Endothelial cell (in vitro differentiated cells): ENCODE measurements at regions not wholly inside any gene's neighbourhood (a gene's known extent, or its start where the extent isn't known, plus 50 kb on each side); places are given as distances from the start of the nearest gene placed in this dataset.

ENCODE experiments used
- DNase-seq: peaks from one replicate; pipeline ENCODE4 v3.0.0; 2021; ENCODE audit warnings: low spot score
- H3K27ac Mint-ChIP-seq: one replicate; pipeline ENCODE4 v1.8.0; 2021; ENCODE audit warnings: mixed read lengths, inconsistent platforms; ENCODE audit not compliant: unreplicated experiment
- H3K27me3 Mint-ChIP-seq: one replicate; pipeline ENCODE4 v1.8.0; 2021; ENCODE audit warnings: mild to moderate bottlenecking, moderate library complexity, mixed read lengths, inconsistent platforms; ENCODE audit not compliant: unreplicated experiment
- H3K36me3 Mint-ChIP-seq: one replicate; pipeline ENCODE4 v1.8.0; 2021; ENCODE audit warnings: mild to moderate bottlenecking, low read depth, mixed read lengths, inconsistent platforms; ENCODE audit not compliant: unreplicated experiment
- H3K4me1 Mint-ChIP-seq: one replicate; pipeline ENCODE4 v1.8.0; 2021; ENCODE audit warnings: mild to moderate bottlenecking, mixed read lengths, inconsistent platforms; ENCODE audit not compliant: unreplicated experiment
- H3K4me3 Mint-ChIP-seq: one replicate; pipeline ENCODE4 v1.8.0; 2021; ENCODE audit warnings: mild to moderate bottlenecking, mixed read lengths, inconsistent platforms; ENCODE audit not compliant: unreplicated experiment
- H3K9me3 Mint-ChIP-seq: one replicate; pipeline ENCODE4 v1.8.0; 2021; ENCODE audit warnings: mixed read lengths, inconsistent platforms; ENCODE audit not compliant: unreplicated experiment
- CTCF ChIP-seq: fragments of 200-600 bp; sonication (generic); IDR thresholded peaks from one replicate; pipeline ENCODE4 v1.5.0; 2021; ENCODE audit warnings: antibody characterized with exemption; ENCODE audit not compliant: unreplicated experiment

- Mint-ChIP-seq H3K4me1 (peaks cover 30% of the 10 kb centered on the region), H3K4me3 (no peak overlapping the region), H3K27me3 (no peaks in the 10 kb centered on the region), H3K27ac (peak overlapping the region; percentile 46), H3K9me3 (no peaks in the 10 kb centered on the region), H3K36me3 (no peaks in the 10 kb centered on the region)
- DNase-seq: no peak
- TF ChIP-seq CTCF: no peak
These were observed 137.4 kb downstream of the BACH1 start for GRCh38 chr21:29436143-29436542.

GRCh38 chr21:29436650-29437049 lies 137.9 kb downstream of the BACH1 start:
- Mint-ChIP-seq H3K4me1 (peaks cover 30% of the 10 kb centered on the region), H3K27ac (peak overlapping the region; percentile 46), H3K9me3 (no peaks in the 10 kb centered on the region), H3K4me3 (no peak overlapping the region), H3K36me3 (no peaks in the 10 kb centered on the region), H3K27me3 (no peaks in the 10 kb centered on the region)
- no peak for DNase-seq
- no peak for TF ChIP-seq CTCF

- Mint-ChIP-seq H3K27me3 (no peaks in the 10 kb centered on the region), H3K4me3 (no peak overlapping the region), H3K27ac (no peak overlapping the region), H3K4me1 (peaks cover 10% of the 10 kb centered on the region), H3K36me3 (no peaks in the 10 kb centered on the region), H3K9me3 (no peaks in the 10 kb centered on the region)
- DNase-seq: no peak
- TF ChIP-seq CTCF: no peak
These were observed 142.9 kb downstream of the BACH1 start for GRCh38 chr21:29441651-29442050.

- H3K4me1 Mint-ChIP-seq: no peaks in the 10 kb centered on the region
- H3K4me3 Mint-ChIP-seq: no peak overlapping the region
- no peaks in the 10 kb centered on the region for H3K9me3 Mint-ChIP-seq
- TF ChIP-seq CTCF: no peak
- H3K27me3 Mint-ChIP-seq: no peaks in the 10 kb centered on the region
- DNase-seq: no peak
- H3K36me3 Mint-ChIP-seq: no peaks in the 10 kb centered on the region
- no peak overlapping the region for H3K27ac Mint-ChIP-seq
These were observed 144.8 kb downstream of the BACH1 start for GRCh38 chr21:29443411-29444010.

- Mint-ChIP-seq H3K4me3 (no peak overlapping the region), H3K4me1 (no peaks in the 10 kb centered on the region), H3K27ac (no peak overlapping the region), H3K36me3 (no peaks in the 10 kb centered on the region), H3K9me3 (no peaks in the 10 kb centered on the region), H3K27me3 (no peaks in the 10 kb centered on the region)
- DNase-seq: no peak
- no peak for TF ChIP-seq CTCF
These were observed 150.0 kb downstream of the BACH1 start for GRCh38 chr21:29448766-29449165.
